ENCODE measurements at regions not wholly inside any gene's neighbourhood (a gene's known extent, or its start where the extent isn't known, plus 50 kb on each side); places are given as distances from the start of the nearest gene placed in this dataset.

DNA sequence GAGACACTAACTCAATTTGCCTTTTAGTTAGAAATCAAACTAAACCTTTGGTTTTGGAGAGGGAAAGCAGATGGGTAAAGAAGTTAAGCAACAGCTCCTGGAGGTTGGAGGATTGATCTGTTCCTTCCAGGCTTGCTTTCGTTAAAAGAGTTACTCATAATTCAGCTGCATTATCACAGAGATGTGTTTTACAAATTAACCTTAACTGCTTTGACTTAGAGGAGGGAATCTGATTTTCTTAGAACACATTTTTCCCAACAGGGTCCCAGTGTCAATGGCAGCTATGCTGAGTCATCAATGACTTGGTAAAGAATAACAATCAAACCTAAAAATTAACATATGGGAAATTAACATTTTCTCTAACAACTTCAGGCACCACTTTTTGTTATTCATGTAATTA lies 113.4 kb downstream of the COPS8 start:
- Mint-ChIP-seq H3K9me3 (no peaks in the 10 kb centered on the region), H3K36me3 (ENCODE audit: low read depth) (no peaks in the 10 kb centered on the region), H3K4me1 (peaks cover 82% of the 10 kb centered on the region), H3K27ac (peak overlapping the region; percentile 58 to 91 (median 69)), H3K4me3 (no peak overlapping the region), H3K27me3 (ENCODE audit: low read depth) (peaks cover 3% of the 10 kb centered on the region)
- TF ChIP-seq, protein P1, sequence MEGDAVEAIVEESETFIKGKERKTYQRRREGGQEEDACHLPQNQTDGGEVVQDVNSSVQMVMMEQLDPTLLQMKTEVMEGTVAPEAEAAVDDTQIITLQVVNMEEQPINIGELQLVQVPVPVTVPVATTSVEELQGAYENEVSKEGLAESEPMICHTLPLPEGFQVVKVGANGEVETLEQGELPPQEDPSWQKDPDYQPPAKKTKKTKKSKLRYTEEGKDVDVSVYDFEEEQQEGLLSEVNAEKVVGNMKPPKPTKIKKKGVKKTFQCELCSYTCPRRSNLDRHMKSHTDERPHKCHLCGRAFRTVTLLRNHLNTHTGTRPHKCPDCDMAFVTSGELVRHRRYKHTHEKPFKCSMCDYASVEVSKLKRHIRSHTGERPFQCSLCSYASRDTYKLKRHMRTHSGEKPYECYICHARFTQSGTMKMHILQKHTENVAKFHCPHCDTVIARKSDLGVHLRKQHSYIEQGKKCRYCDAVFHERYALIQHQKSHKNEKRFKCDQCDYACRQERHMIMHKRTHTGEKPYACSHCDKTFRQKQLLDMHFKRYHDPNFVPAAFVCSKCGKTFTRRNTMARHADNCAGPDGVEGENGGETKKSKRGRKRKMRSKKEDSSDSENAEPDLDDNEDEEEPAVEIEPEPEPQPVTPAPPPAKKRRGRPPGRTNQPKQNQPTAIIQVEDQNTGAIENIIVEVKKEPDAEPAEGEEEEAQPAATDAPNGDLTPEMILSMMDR (IDR thresholded peaks at IDR 0.05; ENCODE audit: unreplicated experiment in 3 of 3): no peak

DNA sequence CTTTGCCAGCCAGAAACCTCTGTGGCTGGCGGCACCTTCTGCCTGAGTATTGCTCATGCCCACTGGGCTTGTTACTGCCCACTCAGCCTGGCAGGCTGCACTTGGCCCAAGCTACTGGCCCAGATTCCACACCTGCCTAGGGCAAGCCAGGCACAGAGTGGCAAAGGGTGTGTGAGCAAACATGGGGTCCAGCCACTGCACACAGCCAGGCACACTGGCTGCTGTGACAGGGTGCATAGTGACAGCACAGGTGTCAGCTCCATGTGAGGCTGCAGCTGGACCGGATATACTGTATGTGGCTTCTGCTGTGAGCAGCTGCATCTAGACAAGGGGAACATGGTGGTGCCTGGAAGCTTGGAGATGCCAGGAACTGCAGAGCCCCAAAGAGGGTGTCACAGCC lies 113.9 kb downstream of the COPS8 start:
- Mint-ChIP-seq H3K27ac (peak overlapping the region in 1 of 3 experiments; percentile 91), H3K9me3 (no peaks in the 10 kb centered on the region), H3K4me3 (no peak overlapping the region)

DNA sequence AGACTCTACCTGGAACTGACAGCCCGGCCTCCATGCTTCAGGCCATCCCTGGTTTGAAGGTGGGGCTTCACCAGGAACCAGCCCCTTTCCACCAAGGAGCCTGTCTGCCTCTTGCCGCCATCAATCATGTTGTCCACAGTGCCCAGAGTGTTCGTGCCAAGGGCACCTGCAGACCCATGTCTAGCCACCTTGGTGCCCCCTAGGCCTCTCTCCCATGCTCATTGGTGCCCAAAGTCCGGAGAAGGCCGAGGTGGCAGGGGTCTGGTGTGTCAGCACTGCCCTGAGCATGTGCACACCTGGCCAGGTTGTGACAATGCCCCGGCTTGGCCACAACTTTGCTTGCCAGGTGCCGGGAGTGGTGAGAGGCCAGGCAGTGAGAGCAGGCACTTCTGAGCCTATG lies 114.8 kb downstream of the COPS8 start:
- Mint-ChIP-seq H3K4me1 (peaks cover 78% of the 10 kb centered on the region), H3K36me3 (ENCODE audit: low read depth) (no peaks in the 10 kb centered on the region), H3K9me3 (no peaks in the 10 kb centered on the region), H3K27ac (peak overlapping the region in 2 of 3 experiments; percentile 65 to 70), H3K4me3 (no peak overlapping the region), H3K27me3 (ENCODE audit: low read depth) (peaks cover 6% of the 10 kb centered on the region)
- TF ChIP-seq, protein P1 (IDR thresholded peaks at IDR 0.05; ENCODE audit: unreplicated experiment in 3 of 3): no peak

More for the DNA sequence above, 113.9 kb downstream of the COPS8 start:
- TF ChIP-seq, protein P1 (IDR thresholded peaks at IDR 0.05; ENCODE audit: unreplicated experiment in 3 of 3): no peak
- H3K27me3 Mint-ChIP-seq (ENCODE audit: low read depth): peaks cover under 1% of the 10 kb centered on the region
- H3K36me3 Mint-ChIP-seq (ENCODE audit: low read depth): no peaks in the 10 kb centered on the region
- H3K4me1 Mint-ChIP-seq: peaks cover 78% of the 10 kb centered on the region

DNA sequence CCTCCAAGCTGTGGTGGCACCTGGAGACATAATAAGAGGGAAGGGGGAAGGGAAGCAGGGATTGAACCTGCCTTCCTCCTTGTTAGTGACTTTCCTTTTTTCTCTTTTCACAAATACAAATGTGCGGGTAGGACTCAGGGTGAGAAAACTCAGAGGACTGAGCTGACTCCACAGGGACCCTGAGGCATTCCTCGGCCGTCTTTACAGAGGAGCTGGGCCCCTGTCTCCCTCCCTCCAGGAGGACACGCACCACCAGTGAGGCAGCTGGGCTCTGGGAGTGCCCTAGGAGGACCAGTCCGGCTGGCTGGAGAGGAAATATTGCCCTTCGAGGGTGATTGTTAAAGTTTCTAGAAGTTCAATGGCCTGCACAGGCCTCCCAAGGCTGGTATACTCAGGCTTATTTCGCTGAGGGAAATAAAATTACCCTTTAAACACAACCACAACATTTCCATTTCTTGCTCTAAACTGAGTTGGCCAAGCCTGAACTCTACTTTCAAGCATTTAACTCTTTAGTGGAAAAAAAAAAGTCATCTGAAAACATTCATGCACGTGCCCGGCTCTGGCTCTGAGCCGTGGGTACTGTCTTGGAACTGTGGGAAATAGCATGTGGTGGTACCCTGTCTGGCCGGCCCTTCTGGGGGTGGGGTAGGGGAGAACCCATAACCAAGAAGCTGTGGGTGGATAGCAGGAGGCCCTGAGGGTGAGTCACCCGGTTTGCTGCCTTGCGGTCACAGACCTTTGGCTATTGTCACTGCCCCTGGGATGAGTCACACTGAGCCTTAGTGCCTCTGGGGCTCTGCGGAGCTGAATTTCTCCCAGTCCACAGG lies 116.0 kb downstream of the COPS8 start:
- no peaks in the 10 kb centered on the region for H3K36me3 Mint-ChIP-seq (ENCODE audit: low read depth)
- H3K4me1 Mint-ChIP-seq: peaks cover 74% of the 10 kb centered on the region
- H3K27ac Mint-ChIP-seq: peak overlapping the region; percentile 22 to 70 (median 65)
- TF ChIP-seq, protein P1 (IDR thresholded peaks at IDR 0.05; ENCODE audit: unreplicated experiment in 3 of 3): no peak
- no peak overlapping the region for H3K4me3 Mint-ChIP-seq
- peaks cover 6% of the 10 kb centered on the region for H3K27me3 Mint-ChIP-seq (ENCODE audit: low read depth)
- no peaks in the 10 kb centered on the region for H3K9me3 Mint-ChIP-seq

DNA sequence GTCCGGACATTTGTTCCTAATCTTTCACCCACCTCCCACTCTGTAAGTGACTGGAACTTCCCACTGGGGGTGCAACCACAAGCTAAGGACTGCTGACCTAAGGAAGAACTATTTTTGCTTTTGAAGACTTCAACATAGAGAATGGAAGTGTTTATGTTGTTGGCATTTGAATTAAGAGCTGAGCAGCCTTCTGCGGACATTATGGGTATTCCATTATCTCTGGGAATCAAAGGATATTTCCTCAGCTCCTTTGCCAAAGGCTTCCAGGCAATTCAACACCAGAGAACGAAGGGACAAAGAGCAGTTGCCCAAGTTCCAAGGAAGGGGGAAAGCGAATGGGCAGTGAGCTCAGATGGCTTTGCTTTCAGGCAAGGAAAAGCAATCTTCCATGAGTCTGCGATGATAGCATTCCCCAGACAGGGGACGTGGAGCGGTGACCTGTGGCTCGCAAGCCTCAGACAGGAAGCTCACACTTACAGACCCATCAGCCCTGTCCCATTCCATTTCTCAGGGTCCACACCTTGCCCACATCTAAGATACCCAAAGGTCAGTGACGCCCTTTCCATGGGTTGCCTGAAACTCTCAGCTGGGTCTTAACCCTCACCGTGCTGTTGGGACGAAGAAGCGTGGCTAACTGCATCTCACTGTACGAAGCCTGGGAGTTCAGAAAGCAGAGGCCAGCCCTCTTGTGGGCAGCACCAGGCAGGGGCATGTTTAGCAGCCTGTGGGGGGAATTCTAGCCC lies 116.8 kb downstream of the COPS8 start:
- no peaks in the 10 kb centered on the region for H3K9me3 Mint-ChIP-seq
- peaks cover 67% of the 10 kb centered on the region for H3K4me1 Mint-ChIP-seq

More for the DNA sequence above, 116.8 kb downstream of the COPS8 start:
- Mint-ChIP-seq H3K27me3 (ENCODE audit: low read depth) (peaks cover 6% of the 10 kb centered on the region), H3K27ac (peak overlapping the region in 2 of 3 experiments; percentile 28 to 65), H3K4me3 (no peak overlapping the region), H3K36me3 (ENCODE audit: low read depth) (no peaks in the 10 kb centered on the region)
- TF ChIP-seq, protein P1 (IDR thresholded peaks at IDR 0.05; ENCODE audit: unreplicated experiment in 3 of 3): no peak

Measured in nephron (organoid).